Panc1 (cell line): ENCODE measurements at regions not wholly inside any gene's neighbourhood (a gene's known extent, or its start where the extent isn't known, plus 50 kb on each side); places are given as distances from the start of the nearest gene placed in this dataset.

Source experiments
- ATAC-seq: fragments of 200-7000 bp; cut with Tn5 transposase; 2 replicates; pipeline ENCODE4 v1.9.1; 2020; ENCODE audit warnings: mild to moderate bottlenecking, moderate library complexity
- BruUV-seq: library from RNA; stranded (reverse); fragments of 400-500 nt; replicated peaks from 2 replicates; lab custom pipeline; 2021; lab: Mats Ljungman, UMichigan
- CTCF ChIA-PET: fragments of 300-600 bp; sonication (Branson Sonifier 250); formaldehyde crosslinking; loops from one replicate; lab custom pipeline; 2022; ENCODE audit warnings: antibody characterized with exemption; lab: Charles Lee
- POLR2A ChIA-PET: fragments of 300-600 bp; sonication (Branson Sonifier 250); formaldehyde crosslinking; loops from one replicate; lab custom pipeline; 2022; ENCODE audit warnings: antibody characterized with exemption; lab: Charles Lee
- DNase-seq: peaks from one replicate; pipeline ENCODE4 v3.0.0-alpha.2; 2010; ENCODE audit warnings: low read depth, low spot score
- H3K27ac ChIP-seq: 2 replicates; pipeline ENCODE4 v1.5.1; 2011; ENCODE audit warnings: mild to moderate bottlenecking, low read length, inconsistent platforms
- H3K27me3 ChIP-seq: fragments of 200-500 bp; sonication (Bioruptor generic); 2 replicates; pipeline ENCODE4 v1.6.0; 2014; ENCODE audit warnings: low read length, inconsistent platforms; ENCODE audit not compliant: control insufficient read depth, insufficient read depth
- H3K36me3 ChIP-seq: fragments of 200-500 bp; sonication (Bioruptor generic); 2 replicates; pipeline ENCODE4 v1.5.1; 2014; ENCODE audit warnings: inconsistent platforms, mild to moderate bottlenecking, low read length, moderate library complexity; ENCODE audit not compliant: control insufficient read depth, insufficient read depth
- H3K4me1 ChIP-seq: 2 replicates; pipeline ENCODE4 v1.5.1; 2011; ENCODE audit warnings: inconsistent platforms, mild to moderate bottlenecking, low read length, moderate library complexity; ENCODE audit not compliant: control insufficient read depth, insufficient read depth
- H3K4me3 ChIP-seq, 2 experiments: 2 replicates each; pipeline ENCODE4 v1.5.1; 2011 to 2012; ENCODE audit warnings: low read depth in 2 of 2, low read length in 2 of 2, mild to moderate bottlenecking in 2 of 2, inconsistent platforms in 1 of 2, moderate library complexity in 1 of 2
- H3K9me3 ChIP-seq: fragments of 200-500 bp; sonication (Bioruptor generic); 2 replicates; pipeline ENCODE4 v1.5.1; 2014; ENCODE audit warnings: low read depth, mild to moderate bottlenecking, inconsistent platforms, low read length, moderate library complexity; ENCODE audit not compliant: control insufficient read depth, insufficient read depth
- CTCF ChIP-seq: fragments of 450-650 bp; IDR thresholded peaks from 2 replicates; pipeline ENCODE4 v1.5.1; 2017; ENCODE audit warnings: mild to moderate bottlenecking
- POLR2AphosphoS5 ChIP-seq: IDR thresholded peaks from 2 replicates; pipeline ENCODE4 v1.6.1; 2012; ENCODE audit warnings: mild to moderate bottlenecking, low read depth, low read length, moderate library complexity
- REST ChIP-seq, 2 experiments: IDR thresholded peaks; 2 replicates each; pipeline ENCODE4 v1.6.1; 2011 to 2012; ENCODE audit warnings: low read depth in 2 of 2, control low read depth in 1 of 2, low read length in 1 of 2, mild to moderate bottlenecking in 1 of 2, moderate library complexity in 1 of 2; ENCODE audit not compliant: insufficient read depth in 1 of 2
- SIN3A ChIP-seq: IDR thresholded peaks from 2 replicates; pipeline ENCODE4 v1.6.1; 2012; ENCODE audit warnings: low read depth, mild to moderate bottlenecking, low read length, moderate library complexity, borderline replicate concordance; ENCODE audit not compliant: insufficient read depth
- TCF7L2 ChIP-seq: IDR thresholded peaks from 2 replicates; pipeline ENCODE4 v1.6.1; 2011; ENCODE audit warnings: mild to moderate bottlenecking, low read depth, low read length, inconsistent platforms
- in situ Hi-C: cut with HindIII; loops from 2 replicates; pipeline ENCODE4 v1.10.0; 2016; ENCODE audit warnings: low sequenced_read_pairs, low pct_unique_long_range_greater_than_20kb
- intact Hi-C: fragments of 100-400 bp; cut with micrococcal nuclease; formaldehyde crosslinking; loops from one replicate; pipeline ENCODE4 v1.10.0; 2022; ENCODE audit not compliant: unreplicated experiment

- no peak for ATAC-seq
- H3K9me3 ChIP-seq: no peaks in the 10 kb centered on the region
- BruUV-seq: no TSS peak
- H3K36me3 ChIP-seq: no peaks in the 10 kb centered on the region
- TF ChIP-seq SIN3A: no peak
- TF ChIP-seq REST (IDR thresholded peaks at IDR 0.05; ENCODE audit: insufficient read depth in 1 of 2, low read depth in 2 of 2, low read length in 1 of 2): no peak
- TF ChIP-seq CTCF: no peak
- TF ChIP-seq POLR2AphosphoS5: no peak
- TF ChIP-seq TCF7L2: no peak
- POLR2A ChIA-PET: no interaction called here
- H3K27me3 ChIP-seq: no peaks in the 10 kb centered on the region
- CTCF ChIA-PET: no interaction called here
- no peak for DNase-seq
- in situ Hi-C loops: no loop called here
- intact Hi-C loops: no loop called here
- no peak overlapping the region for H3K27ac ChIP-seq
- H3K4me3 ChIP-seq: no peak overlapping the region
- H3K4me1 ChIP-seq: no peaks in the 10 kb centered on the region
These were observed 190.3 kb downstream of the KIF2B start for GRCh38 chr17:54013072-54013471.

GRCh38 chr17:54015734-54016133 is 193.0 kb downstream of the KIF2B start:
- ATAC-seq (no peak), DNase-seq (no peak)
- H3K36me3 ChIP-seq: no peaks in the 10 kb centered on the region
- in situ Hi-C loops (no loop called here), intact Hi-C loops (no loop called here)
- no peak overlapping the region for H3K4me3 ChIP-seq
- ChIA-PET CTCF (no interaction called here), POLR2A (no interaction called here)
- no peaks in the 10 kb centered on the region for H3K9me3 ChIP-seq
- no peaks in the 10 kb centered on the region for H3K27me3 ChIP-seq
- no TSS peak for BruUV-seq
- no peak overlapping the region for H3K27ac ChIP-seq
- TF ChIP-seq CTCF (no peak), REST (IDR thresholded peaks at IDR 0.05; ENCODE audit: insufficient read depth in 1 of 2, low read depth in 2 of 2, low read length in 1 of 2) (no peak), SIN3A (no peak), POLR2AphosphoS5 (no peak), TCF7L2 (no peak)
- no peaks in the 10 kb centered on the region for H3K4me1 ChIP-seq
